ENCODE measurements at regions not wholly inside any gene's neighbourhood (a gene's known extent, or its start where the extent isn't known, plus 50 kb on each side); places are given as distances from the start of the nearest gene placed in this dataset.

DNA sequence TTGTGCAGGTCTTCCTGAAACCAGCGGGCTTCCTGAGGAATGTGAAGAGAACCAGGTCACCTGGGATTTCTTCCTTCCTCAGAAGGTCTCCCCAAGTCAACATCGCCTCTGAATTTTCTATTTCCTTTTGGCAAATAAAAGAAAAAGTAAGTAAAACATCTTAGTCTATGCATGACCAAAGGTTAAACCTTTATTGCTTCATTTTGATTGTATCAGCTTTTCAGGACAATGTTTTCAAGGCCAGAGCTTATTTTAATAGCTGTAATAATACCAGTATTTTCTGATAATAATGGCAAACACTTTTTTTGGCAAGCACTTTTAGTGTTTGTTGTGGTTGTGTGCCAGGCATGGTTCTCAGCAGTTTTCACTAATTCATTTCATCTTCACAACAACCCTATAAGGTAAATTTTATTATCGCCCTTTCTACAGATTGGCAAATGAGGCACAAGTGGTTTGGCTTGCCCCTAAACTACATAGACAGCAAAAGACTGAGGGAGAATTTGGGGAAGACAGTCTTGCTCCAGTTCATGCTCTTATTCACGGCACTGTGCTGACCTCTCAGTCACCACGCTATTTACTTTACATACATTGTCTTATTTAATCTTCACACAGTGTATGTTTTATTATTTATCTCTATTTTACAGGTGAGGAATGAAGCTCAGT is 110.4 kb downstream of the RPL22L1 start:
- Mint-ChIP-seq H3K27me3 (peaks cover 12% of the 10 kb centered on the region), H3K9me3 (peaks cover 0 to 1% (median 0%) of the 10 kb centered on the region in 7 donors), H3K4me3 (no peak overlapping the region), H3K36me3 (no peaks in the 10 kb centered on the region), H3K4me1 (no peaks in the 10 kb centered on the region), H3K27ac (no peak overlapping the region)
- Histone ChIP-seq H3K4me3 (ENCODE audit: low read depth, low read length) (no peak overlapping the region), H3K27ac (ENCODE audit: insufficient read depth, low read length, poor library complexity, severe bottlenecking) (no peak overlapping the region), H3K4me1 (ENCODE audit: control insufficient read depth, insufficient read depth, low read length, poor library complexity, severe bottlenecking) (no peaks in the 10 kb centered on the region), H3K27me3 (ENCODE audit: control insufficient read depth, insufficient read depth, low read length) (peaks cover 11% of the 10 kb centered on the region), H3K9me3 (ENCODE audit: control insufficient read depth in 2 of 2, low read length in 2 of 2) (no peaks in the 10 kb centered on the region), H3K36me3 (ENCODE audit: control insufficient read depth, insufficient read depth, low read length) (no peaks in the 10 kb centered on the region)
- ATAC-seq (ENCODE audit: low read depth in 2 of 2) (no peak), DNase-seq (no peak)

DNA sequence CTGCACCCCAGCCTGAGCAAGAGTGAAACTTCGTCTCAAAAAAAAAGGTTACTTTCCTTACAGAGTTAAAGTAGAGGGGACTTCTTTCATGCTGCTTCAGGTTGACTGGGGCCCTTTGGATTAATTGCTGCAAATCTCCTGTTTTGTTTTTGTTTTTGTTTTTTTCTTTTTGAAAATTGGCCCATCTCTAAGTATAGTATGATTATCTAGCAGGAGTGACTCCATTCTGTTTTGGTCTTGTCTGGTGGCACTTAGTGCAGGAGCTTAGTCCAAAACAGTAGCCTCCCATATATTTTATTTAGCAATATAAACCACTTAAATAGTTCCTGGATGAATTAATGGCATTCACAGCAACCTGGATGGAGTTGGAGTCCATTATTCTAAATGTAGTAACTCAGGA is 113.0 kb downstream of the RPL22L1 start:
- H3K4me3 Mint-ChIP-seq, result no peak overlapping the region
- Histone ChIP-seq H3K4me1 (ENCODE audit: control insufficient read depth, insufficient read depth, low read length, poor library complexity, severe bottlenecking) (no peaks in the 10 kb centered on the region), H3K9me3 (ENCODE audit: control insufficient read depth in 2 of 2, low read length in 2 of 2) (no peaks in the 10 kb centered on the region), H3K27me3 (ENCODE audit: control insufficient read depth, insufficient read depth, low read length) (peaks cover 11% of the 10 kb centered on the region), H3K4me3 (ENCODE audit: low read depth, low read length) (no peak overlapping the region), H3K36me3 (ENCODE audit: control insufficient read depth, insufficient read depth, low read length) (no peaks in the 10 kb centered on the region), H3K27ac (ENCODE audit: insufficient read depth, low read length, poor library complexity, severe bottlenecking) (no peak overlapping the region)
- DNase-seq (no peak), ATAC-seq (ENCODE audit: low read depth in 2 of 2) (no peak)
- H3K27me3 Mint-ChIP-seq, result peaks cover 12% of the 10 kb centered on the region
- H3K4me1 Mint-ChIP-seq, result no peaks in the 10 kb centered on the region
- no peak overlapping the region for H3K27ac Mint-ChIP-seq
- peaks cover 0 to 1% (median 0%) of the 10 kb centered on the region in 7 donors for H3K9me3 Mint-ChIP-seq
- H3K36me3 Mint-ChIP-seq, result no peaks in the 10 kb centered on the region

- no peak overlapping the region for H3K4me3 ChIP-seq (ENCODE audit: low read depth, low read length)
- DNase-seq (no peak), ATAC-seq (ENCODE audit: low read depth in 2 of 2) (no peak)
- peaks cover 15% of the 10 kb centered on the region for H3K27me3 Mint-ChIP-seq
- no peaks in the 10 kb centered on the region for H3K4me1 ChIP-seq (ENCODE audit: control insufficient read depth, insufficient read depth, low read length, poor library complexity, severe bottlenecking)
- no peak overlapping the region for H3K27ac Mint-ChIP-seq
- no peak overlapping the region for H3K27ac ChIP-seq (ENCODE audit: insufficient read depth, low read length, poor library complexity, severe bottlenecking)
- no peaks in the 10 kb centered on the region for H3K36me3 ChIP-seq (ENCODE audit: control insufficient read depth, insufficient read depth, low read length)
- no peak overlapping the region for H3K4me3 Mint-ChIP-seq
- no peaks in the 10 kb centered on the region for H3K4me1 Mint-ChIP-seq
- peaks cover 0 to 1% (median 0%) of the 10 kb centered on the region in 7 donors for H3K9me3 Mint-ChIP-seq
- no peaks in the 10 kb centered on the region for H3K9me3 ChIP-seq (ENCODE audit: control insufficient read depth in 2 of 2, low read length in 2 of 2)
- H3K36me3 Mint-ChIP-seq, result no peaks in the 10 kb centered on the region
- peaks cover 13% of the 10 kb centered on the region for H3K27me3 ChIP-seq (ENCODE audit: control insufficient read depth, insufficient read depth, low read length)
Observed at GRCh38 chr3:170754311-170754693, 115.7 kb downstream of the RPL22L1 start.

- Histone ChIP-seq H3K27me3 (ENCODE audit: control insufficient read depth, insufficient read depth, low read length) (peaks cover 13% of the 10 kb centered on the region), H3K9me3 (ENCODE audit: control insufficient read depth in 2 of 2, low read length in 2 of 2) (no peaks in the 10 kb centered on the region), H3K36me3 (ENCODE audit: control insufficient read depth, insufficient read depth, low read length) (no peaks in the 10 kb centered on the region), H3K27ac (ENCODE audit: insufficient read depth, low read length, poor library complexity, severe bottlenecking) (no peak overlapping the region), H3K4me1 (ENCODE audit: control insufficient read depth, insufficient read depth, low read length, poor library complexity, severe bottlenecking) (no peaks in the 10 kb centered on the region), H3K4me3 (ENCODE audit: low read depth, low read length) (no peak overlapping the region)
- no peak for ATAC-seq (ENCODE audit: low read depth in 2 of 2)
- peaks cover 0 to 1% (median 0%) of the 10 kb centered on the region in 7 donors for H3K9me3 Mint-ChIP-seq
- H3K4me3 Mint-ChIP-seq, result no peak overlapping the region
- H3K27me3 Mint-ChIP-seq, result peaks cover 19% of the 10 kb centered on the region
- H3K4me1 Mint-ChIP-seq, result no peaks in the 10 kb centered on the region
- no peak for DNase-seq
- no peak overlapping the region for H3K27ac Mint-ChIP-seq
- no peaks in the 10 kb centered on the region for H3K36me3 Mint-ChIP-seq
Observed at GRCh38 chr3:170753421-170754310, 116.3 kb downstream of the RPL22L1 start.

DNA sequence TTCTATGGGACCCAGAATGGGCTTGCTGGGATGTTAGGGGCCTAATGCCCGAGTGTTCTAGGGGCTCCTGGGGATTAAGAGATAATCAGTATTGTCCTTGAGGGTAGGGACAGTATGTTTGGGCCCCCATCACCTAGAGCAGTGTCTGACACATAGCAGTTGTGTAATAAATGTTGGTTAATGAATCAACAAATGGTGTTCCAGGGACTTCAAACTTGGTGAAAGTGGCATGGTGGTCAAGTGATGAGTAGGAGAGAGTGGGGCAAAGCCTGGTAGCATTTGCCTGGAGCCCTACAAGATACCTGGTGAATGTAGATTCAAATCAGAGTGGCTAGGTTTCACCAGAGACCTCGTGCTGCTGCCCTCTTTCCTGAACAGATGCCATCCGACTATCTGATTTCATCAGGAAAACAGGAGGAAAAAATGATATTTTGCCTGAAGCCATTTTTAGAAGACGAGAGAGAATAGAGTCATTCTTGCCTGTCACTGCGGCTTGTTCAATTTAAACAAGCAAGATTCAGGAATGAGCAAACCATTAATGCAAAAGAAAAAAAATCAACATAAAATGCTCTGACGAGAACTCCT is 117.3 kb downstream of the RPL22L1 start:
- no peak for ATAC-seq (ENCODE audit: low read depth in 2 of 2)
- no peak overlapping the region for H3K27ac Mint-ChIP-seq

GRCh38 chr3:170751899-170752293 is 118.1 kb downstream of the RPL22L1 start:
- H3K27ac Mint-ChIP-seq, result no peak overlapping the region
- H3K4me1 ChIP-seq (ENCODE audit: control insufficient read depth, insufficient read depth, low read length, poor library complexity, severe bottlenecking), result no peaks in the 10 kb centered on the region
- H3K4me1 Mint-ChIP-seq, result no peaks in the 10 kb centered on the region
- H3K27me3 Mint-ChIP-seq, result peaks cover 11% of the 10 kb centered on the region
- H3K36me3 Mint-ChIP-seq, result no peaks in the 10 kb centered on the region
- no peak overlapping the region for H3K4me3 ChIP-seq (ENCODE audit: low read depth, low read length)
- no peak overlapping the region for H3K27ac ChIP-seq (ENCODE audit: insufficient read depth, low read length, poor library complexity, severe bottlenecking)
- DNase-seq, result no peak
- H3K4me3 Mint-ChIP-seq, result no peak overlapping the region
- H3K36me3 ChIP-seq (ENCODE audit: control insufficient read depth, insufficient read depth, low read length), result no peaks in the 10 kb centered on the region
- no peak for ATAC-seq (ENCODE audit: low read depth in 2 of 2)
- no peaks in the 10 kb centered on the region for H3K9me3 ChIP-seq (ENCODE audit: control insufficient read depth in 2 of 2, low read length in 2 of 2)
- peaks cover 13% of the 10 kb centered on the region for H3K27me3 ChIP-seq (ENCODE audit: control insufficient read depth, insufficient read depth, low read length)
- H3K9me3 Mint-ChIP-seq, result peaks cover 0 to 4% (median 0%) of the 10 kb centered on the region in 7 donors

More for the DNA sequence above, 117.3 kb downstream of the RPL22L1 start:
- Histone ChIP-seq H3K27me3 (ENCODE audit: control insufficient read depth, insufficient read depth, low read length) (peaks cover 13% of the 10 kb centered on the region), H3K4me1 (ENCODE audit: control insufficient read depth, insufficient read depth, low read length, poor library complexity, severe bottlenecking) (no peaks in the 10 kb centered on the region), H3K36me3 (ENCODE audit: control insufficient read depth, insufficient read depth, low read length) (no peaks in the 10 kb centered on the region), H3K4me3 (ENCODE audit: low read depth, low read length) (no peak overlapping the region), H3K9me3 (ENCODE audit: control insufficient read depth in 2 of 2, low read length in 2 of 2) (no peaks in the 10 kb centered on the region), H3K27ac (ENCODE audit: insufficient read depth, low read length, poor library complexity, severe bottlenecking) (no peak overlapping the region)
- no peak for DNase-seq
- no peaks in the 10 kb centered on the region for H3K36me3 Mint-ChIP-seq
- peaks cover 11% of the 10 kb centered on the region for H3K27me3 Mint-ChIP-seq
- H3K4me3 Mint-ChIP-seq, result no peak overlapping the region
- no peaks in the 10 kb centered on the region for H3K4me1 Mint-ChIP-seq
- H3K9me3 Mint-ChIP-seq, result peaks cover 0 to 1% (median 0%) of the 10 kb centered on the region in 7 donors

GRCh38 chr3:170751083-170751898 is 118.7 kb downstream of the RPL22L1 start:
- Mint-ChIP-seq H3K36me3 (no peaks in the 10 kb centered on the region), H3K27ac (no peak overlapping the region), H3K9me3 (peaks cover 0 to 4% (median 0%) of the 10 kb centered on the region in 7 donors), H3K4me1 (no peaks in the 10 kb centered on the region), H3K27me3 (peaks cover 11% of the 10 kb centered on the region), H3K4me3 (no peak overlapping the region)
- H3K27ac ChIP-seq (ENCODE audit: insufficient read depth, low read length, poor library complexity, severe bottlenecking), result no peak overlapping the region
- DNase-seq (no peak), ATAC-seq (ENCODE audit: low read depth in 2 of 2) (no peak)
- H3K4me1 ChIP-seq (ENCODE audit: control insufficient read depth, insufficient read depth, low read length, poor library complexity, severe bottlenecking), result no peaks in the 10 kb centered on the region
- peaks cover 13% of the 10 kb centered on the region for H3K27me3 ChIP-seq (ENCODE audit: control insufficient read depth, insufficient read depth, low read length)
- no peaks in the 10 kb centered on the region for H3K36me3 ChIP-seq (ENCODE audit: control insufficient read depth, insufficient read depth, low read length)
- no peak overlapping the region for H3K4me3 ChIP-seq (ENCODE audit: low read depth, low read length)
- no peaks in the 10 kb centered on the region for H3K9me3 ChIP-seq (ENCODE audit: control insufficient read depth in 2 of 2, low read length in 2 of 2)

All from CD4-positive, CD25-positive, alpha-beta regulatory T cell (primary cell).